ENCODE measurements at regions not wholly inside any gene's neighbourhood (a gene's known extent, or its start where the extent isn't known, plus 50 kb on each side); places are given as distances from the start of the nearest gene placed in this dataset.

DNA sequence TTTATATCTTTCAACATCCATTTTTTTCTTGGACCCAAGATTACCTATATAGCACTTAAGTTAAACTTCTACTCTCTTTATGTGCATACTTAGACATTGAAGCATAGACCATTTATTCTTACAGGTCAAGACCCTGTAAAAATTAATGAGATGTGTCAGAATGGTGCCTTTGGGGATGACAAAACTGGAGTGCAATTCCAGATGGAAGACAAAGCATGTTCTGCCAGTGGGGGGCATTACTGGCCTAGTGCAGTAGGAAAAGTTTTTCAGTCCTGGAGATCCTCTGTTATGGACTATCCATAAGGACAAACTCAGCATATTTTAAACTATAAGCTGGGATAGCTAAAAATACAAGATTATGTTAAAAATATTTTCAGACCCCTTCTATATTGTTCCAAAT lies 57.8 kb upstream of the MMADHC start:
- DNase-seq (ENCODE audit: low spot score in 2 of 2) (no peak), FAIRE-seq (no peak)
